ENCODE measurements at regions not wholly inside any gene's neighbourhood (a gene's known extent, or its start where the extent isn't known, plus 50 kb on each side); places are given as distances from the start of the nearest gene placed in this dataset.

GRCh38 chr1:57854436-57854835 is 430.6 kb upstream of the DAB1 start:
- H3K4me1 ChIP-seq (ENCODE audit: low read length), result peaks cover 25% of the 10 kb centered on the region
- H3K79me2 ChIP-seq (ENCODE audit: low read length), result no peaks in the 10 kb centered on the region
- no peak overlapping the region for H3K4me2 ChIP-seq (ENCODE audit: low read length)

GRCh38 chr1:57850176-57850940 is 426.5 kb upstream of the DAB1 start:
- H3K9ac ChIP-seq (ENCODE audit: low read length), result no peak overlapping the region
- no peaks in the 10 kb centered on the region for H3K79me2 ChIP-seq (ENCODE audit: low read length)
- no peak for TF ChIP-seq CTCF (IDR thresholded peaks at IDR 0.05; ENCODE audit: low read depth, low read length)
- no peak for TF ChIP-seq EZH2phosphoT487 (IDR thresholded peaks at IDR 0.05; ENCODE audit: low read depth)
- no peaks in the 10 kb centered on the region for H3K36me3 ChIP-seq (replicated peaks; ENCODE audit: low read depth, low read length)
- no peaks in the 10 kb centered on the region for H3K9me3 ChIP-seq (ENCODE audit: insufficient read depth, low read length)
- no peak overlapping the region for H2AFZ ChIP-seq (ENCODE audit: low read depth, low read length)
- no peak overlapping the region for H3K4me3 ChIP-seq (ENCODE audit: low read length)
- peaks cover 2% of the 10 kb centered on the region for H3K4me1 ChIP-seq (ENCODE audit: low read length)
- no peaks in the 10 kb centered on the region for H4K20me1 ChIP-seq (ENCODE audit: insufficient read depth, low read length)
- no peak overlapping the region for H3K4me2 ChIP-seq (ENCODE audit: low read length)
- H3K27ac ChIP-seq (ENCODE audit: low read length), result no peak overlapping the region
- no peaks in the 10 kb centered on the region for H3K27me3 ChIP-seq (ENCODE audit: low read depth, low read length)

More at GRCh38 chr1:57854436-57854835, 430.6 kb upstream of the DAB1 start:
- TF ChIP-seq EZH2phosphoT487 (IDR thresholded peaks at IDR 0.05; ENCODE audit: low read depth), result no peak
- no peak for TF ChIP-seq CTCF (IDR thresholded peaks at IDR 0.05; ENCODE audit: low read depth, low read length)
- Histone ChIP-seq H2AFZ (ENCODE audit: low read depth, low read length) (no peak overlapping the region), H3K4me3 (ENCODE audit: low read length) (no peak overlapping the region), H3K36me3 (replicated peaks; ENCODE audit: low read depth, low read length) (no peaks in the 10 kb centered on the region), H3K27me3 (ENCODE audit: low read depth, low read length) (no peaks in the 10 kb centered on the region), H3K27ac (ENCODE audit: low read length) (no peak overlapping the region), H3K9me3 (ENCODE audit: insufficient read depth, low read length) (no peaks in the 10 kb centered on the region), H3K9ac (ENCODE audit: low read length) (no peak overlapping the region), H4K20me1 (ENCODE audit: insufficient read depth, low read length) (no peaks in the 10 kb centered on the region)

GRCh38 chr1:57848406-57848805 is 424.5 kb upstream of the DAB1 start:
- TF ChIP-seq CTCF (IDR thresholded peaks at IDR 0.05; ENCODE audit: low read depth, low read length), result no peak
- TF ChIP-seq EZH2phosphoT487 (IDR thresholded peaks at IDR 0.05; ENCODE audit: low read depth), result no peak
- Histone ChIP-seq H3K4me1 (ENCODE audit: low read length) (no peaks in the 10 kb centered on the region), H3K9ac (ENCODE audit: low read length) (no peak overlapping the region), H3K9me3 (ENCODE audit: insufficient read depth, low read length) (no peaks in the 10 kb centered on the region), H3K4me2 (ENCODE audit: low read length) (no peak overlapping the region), H3K27me3 (ENCODE audit: low read depth, low read length) (no peaks in the 10 kb centered on the region), H3K79me2 (ENCODE audit: low read length) (no peaks in the 10 kb centered on the region), H3K36me3 (replicated peaks; ENCODE audit: low read depth, low read length) (no peaks in the 10 kb centered on the region), H3K4me3 (ENCODE audit: low read length) (no peak overlapping the region), H3K27ac (ENCODE audit: low read length) (no peak overlapping the region), H2AFZ (ENCODE audit: low read depth, low read length) (no peak overlapping the region), H4K20me1 (ENCODE audit: insufficient read depth, low read length) (no peaks in the 10 kb centered on the region)

- H3K4me1 ChIP-seq (ENCODE audit: low read length), result no peaks in the 10 kb centered on the region
- no peak overlapping the region for H3K27ac ChIP-seq (ENCODE audit: low read length)
- H3K9me3 ChIP-seq (ENCODE audit: insufficient read depth, low read length), result no peaks in the 10 kb centered on the region
- no peak overlapping the region for H3K9ac ChIP-seq (ENCODE audit: low read length)
- no peak overlapping the region for H3K4me2 ChIP-seq (ENCODE audit: low read length)
- no peaks in the 10 kb centered on the region for H4K20me1 ChIP-seq (ENCODE audit: insufficient read depth, low read length)
- H3K79me2 ChIP-seq (ENCODE audit: low read length), result no peaks in the 10 kb centered on the region
- no peaks in the 10 kb centered on the region for H3K27me3 ChIP-seq (ENCODE audit: low read depth, low read length)
- H3K4me3 ChIP-seq (ENCODE audit: low read length), result no peak overlapping the region
- no peaks in the 10 kb centered on the region for H3K36me3 ChIP-seq (replicated peaks; ENCODE audit: low read depth, low read length)
- no peak overlapping the region for H2AFZ ChIP-seq (ENCODE audit: low read depth, low read length)
- no peak for TF ChIP-seq CTCF (IDR thresholded peaks at IDR 0.05; ENCODE audit: low read depth, low read length)
- no peak for TF ChIP-seq EZH2phosphoT487 (IDR thresholded peaks at IDR 0.05; ENCODE audit: low read depth)
These were observed 421.2 kb upstream of the DAB1 start for GRCh38 chr1:57845041-57845440.
